WERI-Rb-1 (cell line): ENCODE measurements at regions not wholly inside any gene's neighbourhood (a gene's known extent, or its start where the extent isn't known, plus 50 kb on each side); places are given as distances from the start of the nearest gene placed in this dataset.

Experiments
- DNase-seq: peaks from one replicate; pipeline ENCODE4 v3.0.0-alpha.2; 2020
- H3K27ac ChIP-seq: fragments of 250-450 bp; sonication (Bioruptor Pico); 2 replicates; pipeline ENCODE4 v1.5.1; 2020; ENCODE audit warnings: mild to moderate bottlenecking, moderate library complexity
- H3K27me3 ChIP-seq: fragments of 250-450 bp; sonication (Bioruptor Pico); 2 replicates; pipeline ENCODE4 v1.5.1; 2021; ENCODE audit warnings: mild to moderate bottlenecking, low read depth, moderate library complexity; ENCODE audit not compliant: insufficient read depth, severe bottlenecking
- H3K36me3 ChIP-seq: fragments of 250-450 bp; sonication (Bioruptor Pico); 2 replicates; pipeline ENCODE4 v1.5.1; 2020; ENCODE audit warnings: mild to moderate bottlenecking, moderate library complexity
- H3K4me3 ChIP-seq: 2 replicates; pipeline ENCODE4 v1.5.1; 2011; ENCODE audit warnings: low read depth, mild to moderate bottlenecking, control low read depth, low read length
- H3K9me3 ChIP-seq: fragments of 250-450 bp; sonication (Bioruptor Pico); 2 replicates; pipeline ENCODE4 v1.5.1; 2021; ENCODE audit warnings: mild to moderate bottlenecking, moderate library complexity; ENCODE audit not compliant: severe bottlenecking
- TF ChIP-seq, protein P1 (sequence below): IDR thresholded peaks from 2 replicates; pipeline ENCODE4 v1.5.1; 2011; ENCODE audit warnings: low read depth, mild to moderate bottlenecking, control low read depth, inconsistent platforms, low read length

DNA sequence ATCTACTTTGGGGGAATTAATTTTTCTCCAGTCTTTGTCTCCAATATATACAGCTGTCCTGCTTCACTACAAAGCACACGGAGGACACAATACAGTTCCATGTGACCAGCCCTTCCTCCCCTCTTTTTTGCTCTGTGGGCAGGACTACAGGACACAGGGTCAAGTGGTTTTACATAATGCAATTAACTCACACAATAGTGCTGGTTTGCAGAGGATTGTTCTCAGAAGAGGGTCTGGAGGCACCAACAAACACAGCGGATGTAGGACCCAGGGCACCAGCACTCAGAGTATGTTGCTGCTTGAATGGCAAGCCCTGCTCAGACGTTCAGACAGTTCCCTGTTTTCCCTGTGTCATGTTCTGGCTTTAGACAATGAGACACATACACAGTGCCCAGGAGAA is 52.0 kb upstream of the NPTX2 start:
- no peak for DNase-seq

DNA sequence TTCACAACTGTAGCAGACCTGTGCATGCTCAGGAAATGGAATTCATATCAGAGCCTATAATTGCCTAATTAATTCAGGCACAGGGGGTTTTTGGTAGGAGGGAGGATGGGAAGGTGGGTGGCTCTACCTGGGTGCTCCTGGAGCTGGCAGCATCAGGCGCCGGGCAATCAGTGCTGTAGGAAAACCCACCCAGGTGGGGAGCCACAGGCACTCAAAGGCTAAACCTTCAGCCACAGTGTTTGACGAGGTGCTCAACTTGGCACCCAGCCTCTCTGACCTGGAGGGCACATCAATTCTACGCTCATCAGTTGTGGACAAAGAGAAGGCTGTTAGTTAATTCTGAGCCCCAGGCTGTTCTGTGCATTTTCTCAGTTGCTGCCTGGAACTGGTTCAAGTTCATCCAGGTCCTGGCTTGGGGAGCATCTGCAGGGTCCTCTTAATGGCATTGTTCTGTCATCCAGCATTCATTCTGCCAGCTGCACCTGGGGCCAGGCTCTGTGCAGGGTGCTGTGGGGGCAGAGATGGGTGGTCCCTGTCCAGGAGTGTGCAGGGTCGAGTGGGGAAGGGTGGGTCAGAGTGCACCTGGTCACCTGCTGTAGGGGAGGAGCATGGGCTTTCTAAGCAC is 54.1 kb upstream of the NPTX2 start:
- Histone ChIP-seq H3K27ac (no peak overlapping the region), H3K36me3 (no peaks in the 10 kb centered on the region), H3K27me3 (no peaks in the 10 kb centered on the region), H3K9me3 (no peaks in the 10 kb centered on the region), H3K4me3 (no peak overlapping the region)
- TF ChIP-seq, protein P1, sequence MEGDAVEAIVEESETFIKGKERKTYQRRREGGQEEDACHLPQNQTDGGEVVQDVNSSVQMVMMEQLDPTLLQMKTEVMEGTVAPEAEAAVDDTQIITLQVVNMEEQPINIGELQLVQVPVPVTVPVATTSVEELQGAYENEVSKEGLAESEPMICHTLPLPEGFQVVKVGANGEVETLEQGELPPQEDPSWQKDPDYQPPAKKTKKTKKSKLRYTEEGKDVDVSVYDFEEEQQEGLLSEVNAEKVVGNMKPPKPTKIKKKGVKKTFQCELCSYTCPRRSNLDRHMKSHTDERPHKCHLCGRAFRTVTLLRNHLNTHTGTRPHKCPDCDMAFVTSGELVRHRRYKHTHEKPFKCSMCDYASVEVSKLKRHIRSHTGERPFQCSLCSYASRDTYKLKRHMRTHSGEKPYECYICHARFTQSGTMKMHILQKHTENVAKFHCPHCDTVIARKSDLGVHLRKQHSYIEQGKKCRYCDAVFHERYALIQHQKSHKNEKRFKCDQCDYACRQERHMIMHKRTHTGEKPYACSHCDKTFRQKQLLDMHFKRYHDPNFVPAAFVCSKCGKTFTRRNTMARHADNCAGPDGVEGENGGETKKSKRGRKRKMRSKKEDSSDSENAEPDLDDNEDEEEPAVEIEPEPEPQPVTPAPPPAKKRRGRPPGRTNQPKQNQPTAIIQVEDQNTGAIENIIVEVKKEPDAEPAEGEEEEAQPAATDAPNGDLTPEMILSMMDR = no peak
- DNase-seq = no peak

More for the DNA sequence above, 52.0 kb upstream of the NPTX2 start:
- Histone ChIP-seq H3K9me3 (no peaks in the 10 kb centered on the region), H3K4me3 (no peak overlapping the region), H3K27ac (no peak overlapping the region), H3K36me3 (no peaks in the 10 kb centered on the region), H3K27me3 (no peaks in the 10 kb centered on the region)
- TF ChIP-seq, protein P1 = no peak

DNA sequence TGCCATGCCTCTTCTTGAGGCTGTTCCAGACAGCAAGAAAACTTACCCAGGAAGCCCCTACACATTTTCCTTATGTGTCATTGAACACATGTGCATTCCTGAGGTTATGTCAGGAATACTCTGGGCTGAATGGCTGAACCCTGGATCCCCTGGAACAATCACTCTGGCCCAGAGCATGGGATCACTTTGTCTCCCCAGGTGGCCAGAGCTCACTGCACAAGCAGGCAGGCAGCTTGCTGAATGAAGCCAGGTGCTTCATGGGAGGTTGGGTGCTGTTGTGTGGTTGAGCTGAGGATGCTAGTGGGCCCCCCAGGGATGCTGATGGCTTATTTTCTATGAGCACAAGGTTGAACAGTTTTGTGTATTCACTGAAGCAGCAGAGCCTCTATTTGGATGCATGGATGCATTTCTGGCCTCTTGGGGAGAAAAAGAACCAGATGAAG is 54.7 kb upstream of the NPTX2 start:
- TF ChIP-seq, protein P1 = no peak
- H3K27ac ChIP-seq = no peak overlapping the region
- no peaks in the 10 kb centered on the region for H3K9me3 ChIP-seq
- no peaks in the 10 kb centered on the region for H3K27me3 ChIP-seq
- DNase-seq = no peak
- H3K36me3 ChIP-seq = no peaks in the 10 kb centered on the region
- no peak overlapping the region for H3K4me3 ChIP-seq

DNA sequence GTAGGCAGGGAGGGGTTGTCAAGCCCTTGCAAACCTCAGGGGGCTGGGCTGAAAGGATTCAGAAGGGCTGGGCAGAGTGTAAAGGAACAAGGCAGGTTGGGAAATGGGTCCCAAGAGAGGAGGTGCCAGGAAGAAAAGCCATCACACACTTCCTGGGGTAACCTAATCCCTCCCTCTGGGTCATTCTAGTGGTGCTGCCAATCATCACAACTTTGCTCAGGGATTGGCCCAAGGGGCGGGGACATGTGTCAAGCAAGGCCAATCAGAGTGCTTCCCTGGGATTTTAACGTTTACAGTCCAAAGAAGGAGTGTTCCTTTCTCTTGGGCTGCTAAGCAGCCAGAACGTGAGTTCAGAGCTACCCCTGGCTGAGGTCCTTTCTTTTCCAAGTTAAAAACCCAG is 57.1 kb upstream of the NPTX2 start:
- no peak for DNase-seq
- H3K36me3 ChIP-seq = no peaks in the 10 kb centered on the region
- no peaks in the 10 kb centered on the region for H3K9me3 ChIP-seq
- no peak overlapping the region for H3K4me3 ChIP-seq
- H3K27ac ChIP-seq = no peak overlapping the region
- H3K27me3 ChIP-seq = no peaks in the 10 kb centered on the region
- TF ChIP-seq, protein P1 = no peak

DNA sequence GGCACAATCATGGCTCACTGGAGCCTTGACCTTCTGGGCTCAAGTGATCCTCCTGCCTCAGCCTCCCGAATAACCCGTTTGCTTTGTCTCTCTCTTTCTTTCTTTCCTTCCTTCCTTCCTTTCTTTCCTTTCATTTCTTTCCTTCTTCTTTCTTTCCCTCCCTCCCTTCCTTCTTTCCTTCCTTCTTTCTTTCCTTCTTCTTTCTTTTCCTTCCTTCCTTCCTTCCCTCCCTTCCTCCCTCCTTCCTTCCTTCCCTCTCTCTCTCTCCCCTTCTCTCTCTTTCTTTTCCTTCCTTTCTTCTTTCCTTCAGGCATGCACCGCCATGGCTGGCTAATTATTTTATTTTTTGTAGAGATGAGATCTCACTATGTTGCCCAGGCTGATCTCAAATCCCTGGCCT is 57.9 kb upstream of the NPTX2 start:
- Histone ChIP-seq H3K36me3 (no peaks in the 10 kb centered on the region), H3K27ac (no peak overlapping the region), H3K9me3 (no peaks in the 10 kb centered on the region), H3K27me3 (no peaks in the 10 kb centered on the region), H3K4me3 (no peak overlapping the region)
- TF ChIP-seq, protein P1 = no peak
- no peak for DNase-seq

DNA sequence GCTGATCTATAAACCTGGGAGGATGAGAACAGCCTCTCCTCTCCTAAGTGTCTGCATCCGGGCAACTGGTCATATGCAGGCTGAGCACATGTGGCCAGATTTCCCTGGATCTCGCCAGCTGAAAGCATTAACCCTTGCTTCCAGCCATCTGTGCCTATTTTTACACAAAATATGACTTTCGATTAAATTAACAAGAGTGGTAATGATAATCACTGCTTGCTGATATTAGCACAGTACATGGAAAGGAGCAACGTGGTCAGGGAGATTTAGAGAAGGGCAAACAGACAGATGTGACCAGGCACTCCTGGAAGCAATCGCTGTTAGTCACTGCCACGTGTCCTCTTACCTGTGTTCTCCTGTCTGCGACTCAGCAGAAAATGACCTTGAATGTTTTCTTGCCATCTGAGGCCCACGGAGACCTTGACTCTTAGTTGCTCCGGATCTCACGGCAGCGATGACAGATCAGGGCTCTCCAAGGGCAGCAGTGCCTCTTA is 59.5 kb upstream of the NPTX2 start:
- no peak overlapping the region for H3K27ac ChIP-seq
- TF ChIP-seq, protein P1 = no peak
- no peaks in the 10 kb centered on the region for H3K36me3 ChIP-seq
- no peak overlapping the region for H3K4me3 ChIP-seq
- H3K27me3 ChIP-seq = no peaks in the 10 kb centered on the region
- peaks cover 6% of the 10 kb centered on the region for H3K9me3 ChIP-seq
- no peak for DNase-seq
